K562 (cell line): ENCODE measurements at regions not wholly inside any gene's neighbourhood (a gene's known extent, or its start where the extent isn't known, plus 50 kb on each side); places are given as distances from the start of the nearest gene placed in this dataset.

Source experiments
- ATAC-seq: fragments of 200-7000 bp; cut with Tn5 transposase; 3 replicates; pipeline ENCODE4 v1.9.1; 2020; ENCODE audit warnings: moderate library complexity
- BruUV-seq: library from RNA; stranded (reverse); fragments of 400-500 nt; replicated peaks from 2 replicates; lab custom pipeline; 2021; lab: Mats Ljungman, UMichigan
- CTCF ChIA-PET: fragments of 300-600 bp; formaldehyde crosslinking; extraction: SDS; loops from one replicate; lab custom pipeline; 2021; ENCODE audit warnings: low intra/inter-chr PET ratio; lab: Yijun Ruan, JAX
- POLR2A ChIA-PET: fragments of 300-600, 350-650 bp; sonication (Branson Sonifier 250); formaldehyde crosslinking; extraction: SDS; loops from one replicate; lab custom pipeline; 2021; ENCODE audit warnings: antibody characterized with exemption, inconsistent platforms; lab: Yijun Ruan, JAX
- DNase-seq, 4 experiments: peaks; one replicate each; pipeline versions ENCODE4 v3.0.0 to v3.0.0-alpha.2; 2011 to 2018; ENCODE audit warnings: low spot score in 3 of 4, mixed read lengths in 3 of 4; ENCODE audit errors: extremely low read depth in 1 of 4
- FAIRE-seq: peaks from 2 replicates; lab custom pipeline; 2011; peaks lifted over from hg19 to GRCh38; lab: Jason Lieb, UNC
- H2AFZ ChIP-seq: 2 replicates; pipeline ENCODE4 v1.6.0; 2011; ENCODE audit warnings: low read depth, low read length, control low read depth, inconsistent platforms
- H3K27ac ChIP-seq: fragments of 200-600 bp; 3 replicates; pipeline ENCODE4 v1.8.0; 2011; ENCODE audit warnings: low read depth, mild to moderate bottlenecking, control low read depth, inconsistent platforms, low read length, moderate library complexity, mixed read lengths; ENCODE audit errors: extremely low read depth
- H3K27me3 ChIP-seq, 2 experiments: fragments of 300-600 bp in 1 of 2; 2 replicates in 1 of 2; 3 replicates in 1 of 2; pipeline versions ENCODE4 v1.6.0 to v1.8.0; 2011; ENCODE audit warnings: inconsistent platforms in 2 of 2, low read length in 2 of 2, mild to moderate bottlenecking in 1 of 2, mixed read lengths in 1 of 2, moderate library complexity in 1 of 2; ENCODE audit not compliant: control insufficient read depth in 2 of 2, insufficient read depth in 2 of 2
- H3K36me3 ChIP-seq: fragments of 300-600 bp; 3 replicates; pipeline ENCODE4 v1.8.0; 2011; ENCODE audit warnings: mild to moderate bottlenecking, low read length, inconsistent platforms; ENCODE audit not compliant: control insufficient read depth, insufficient read depth
- H3K4me1 ChIP-seq, 2 experiments: fragments of 200-600 bp in 1 of 2; replicated peaks in 1 of 2; 2 replicates in 1 of 2; 3 replicates in 1 of 2; pipeline versions ENCODE4 v1.5.1 to v1.8.0; 2011; ENCODE audit warnings: inconsistent platforms in 2 of 2, low read length in 2 of 2, mild to moderate bottlenecking in 1 of 2, mixed read lengths in 1 of 2, moderate library complexity in 1 of 2; ENCODE audit not compliant: control insufficient read depth in 2 of 2, insufficient read depth in 2 of 2
- H3K4me2 ChIP-seq: 2 replicates; pipeline ENCODE4 v1.6.1; 2011; ENCODE audit warnings: low read length, control low read depth, inconsistent platforms, mixed read lengths; ENCODE audit not compliant: insufficient read depth
- H3K4me3 ChIP-seq: fragments of 200-600 bp; sonication (generic), shearing (Covaris generic); 2 replicates; pipeline ENCODE4 v1.5.1; 2016; ENCODE audit warnings: control low read depth, inconsistent platforms
- H3K79me2 ChIP-seq: fragments of 200-600 bp; 3 replicates; pipeline ENCODE4 v1.8.0; 2011; ENCODE audit warnings: low read length, inconsistent platforms; ENCODE audit not compliant: control insufficient read depth, insufficient read depth
- H3K9ac ChIP-seq, 2 experiments: 2 replicates each; pipeline versions ENCODE4 v1.6.0 to v1.6.1; 2011; ENCODE audit warnings: low read depth in 2 of 2, low read length in 2 of 2, control low read depth in 1 of 2, inconsistent platforms in 1 of 2, mild to moderate bottlenecking in 1 of 2, mixed read lengths in 1 of 2; ENCODE audit not compliant: insufficient read depth in 1 of 2
- H3K9me1 ChIP-seq: one replicate; pipeline ENCODE4 v1.6.0; 2011; ENCODE audit warnings: inconsistent platforms, mild to moderate bottlenecking, low read length, moderate library complexity; ENCODE audit not compliant: control insufficient read depth, insufficient read depth
- H3K9me3 ChIP-seq: replicated peaks from 2 replicates; pipeline ENCODE4 v1.5.1; 2011; ENCODE audit warnings: low read depth, low read length, inconsistent platforms; ENCODE audit not compliant: control insufficient read depth, insufficient read depth
- H4K20me1 ChIP-seq: replicated peaks from 2 replicates; pipeline ENCODE4 v1.6.1; 2011; ENCODE audit warnings: low read length, inconsistent platforms, mixed read lengths; ENCODE audit not compliant: control insufficient read depth, insufficient read depth
- FOXK1 ChIP-seq: sonication (generic); formaldehyde crosslinking; IDR thresholded peaks from 2 replicates; pipeline ENCODE4 v1.8.0; 2022; ENCODE audit warnings: missing genetic modification reagents, mild to moderate bottlenecking, borderline replicate concordance
- GABPB2 ChIP-seq: fragments of 250-450 bp; sonication (Bioruptor Pico); conservative IDR thresholded peaks from 2 replicates; pipeline ENCODE4 v1.5.1; 2021; ENCODE audit warnings: mild to moderate bottlenecking
- HNRNPUL1 ChIP-seq: fragments of 200-400 bp; formaldehyde crosslinking; IDR thresholded peaks from 2 replicates; pipeline ENCODE4 v1.6.1; 2017; ENCODE audit warnings: low read length
- NFYB ChIP-seq: IDR thresholded peaks from 2 replicates; pipeline ENCODE4 v1.6.1; 2011; ENCODE audit warnings: mild to moderate bottlenecking, moderate library complexity; ENCODE audit not compliant: insufficient read length; ENCODE audit errors: extremely low read depth
- ZNF3 ChIP-seq: fragments of 250-450 bp; sonication (Bioruptor Pico); IDR thresholded peaks from 2 replicates; pipeline ENCODE4 v1.5.0; 2021; ENCODE audit warnings: mild to moderate bottlenecking, moderate library complexity
- ZNF584 ChIP-seq: fragments of 200-800 bp; sonication (Bioruptor generic); IDR thresholded peaks from 2 replicates; pipeline ENCODE4 v1.6.1; 2016; ENCODE audit warnings: low read depth, mild to moderate bottlenecking, missing genetic modification characterization, missing compliant biosample characterization
- ZNF785 ChIP-seq: fragments of 250-450 bp; sonication (Bioruptor Pico); IDR thresholded peaks from 2 replicates; pipeline ENCODE4 v1.4.0; 2020; ENCODE audit warnings: mild to moderate bottlenecking
- WGBS: fragments of 100-300 bp; shearing (Covaris generic); methylation state at CpG from one replicate; pipeline ENCODE4 v1.1.6; 2016; ENCODE audit warnings: low coverage, mixed read lengths; ENCODE audit not compliant: insufficient coverage; ENCODE audit errors: missing lambda C conversion rate; 5-methylcytosine and 5-hydroxymethylcytosine counted together
- in situ Hi-C: fragments of 300-500 bp; cut with MboI; formaldehyde crosslinking; loops from 4 replicates; pipeline ENCODE4 v1.15.0; 2018; ENCODE audit warnings: inconsistent platforms, mixed read lengths
- intact Hi-C: fragments of 100-400 bp; cut with micrococcal nuclease; formaldehyde crosslinking; loops from 2 replicates; pipeline ENCODE4 v1.14.2; 2022
- TF ChIP-seq, protein P1 (sequence below): sonication (generic); IDR thresholded peaks from 2 replicates; pipeline ENCODE4 v1.6.1; 2016
- TF ChIP-seq, protein P2 (sequence below): fragments of 250-450 bp; sonication (Bioruptor Pico); IDR thresholded peaks from 2 replicates; pipeline ENCODE4 v1.4.0; 2020

GRCh38 chr4:14529653-14530052 is 472.6 kb upstream of the CPEB2 start:
- Histone ChIP-seq H3K9ac (no peak overlapping the region), H3K4me1 (no peaks in the 10 kb centered on the region), H3K9me1 (no peaks in the 10 kb centered on the region), H4K20me1 (no peaks in the 10 kb centered on the region), H3K27me3 (no peaks in the 10 kb centered on the region), H3K36me3 (no peaks in the 10 kb centered on the region)
- CTCF ChIA-PET = no interaction called here
- no TSS peak for BruUV-seq
- intact Hi-C loops = no loop called here
- TF ChIP-seq, protein P1, sequence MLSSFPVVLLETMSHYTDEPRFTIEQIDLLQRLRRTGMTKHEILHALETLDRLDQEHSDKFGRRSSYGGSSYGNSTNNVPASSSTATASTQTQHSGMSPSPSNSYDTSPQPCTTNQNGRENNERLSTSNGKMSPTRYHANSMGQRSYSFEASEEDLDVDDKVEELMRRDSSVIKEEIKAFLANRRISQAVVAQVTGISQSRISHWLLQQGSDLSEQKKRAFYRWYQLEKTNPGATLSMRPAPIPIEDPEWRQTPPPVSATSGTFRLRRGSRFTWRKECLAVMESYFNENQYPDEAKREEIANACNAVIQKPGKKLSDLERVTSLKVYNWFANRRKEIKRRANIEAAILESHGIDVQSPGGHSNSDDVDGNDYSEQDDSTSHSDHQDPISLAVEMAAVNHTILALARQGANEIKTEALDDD = no peak
- TF ChIP-seq ZNF584 (CRISPR knock-in tag) (no peak), HNRNPUL1 (no peak), ZNF785 (CRISPR knock-in tag) (no peak), FOXK1 (no peak), ZNF3 (CRISPR knock-in tag) (no peak)
- TF ChIP-seq, all 486 proteins: peak for 0
- no peak overlapping the region for H2AFZ ChIP-seq
- no peak for DNase-seq
- H3K4me3 ChIP-seq = no peak overlapping the region
- ATAC-seq = no peak
- in situ Hi-C loops = no loop called here
- no peak overlapping the region for H3K27ac ChIP-seq
- no peak overlapping the region for H3K4me2 ChIP-seq
- POLR2A ChIA-PET = no interaction called here
- no peaks in the 10 kb centered on the region for H3K79me2 ChIP-seq
- no peak for FAIRE-seq
- H3K9me3 ChIP-seq = no peaks in the 10 kb centered on the region
- 2% methylated on average over 4 of the region's 4 CpGs for WGBS

GRCh38 chr4:14532436-14532835 is 469.8 kb upstream of the CPEB2 start:
- POLR2A ChIA-PET = no interaction called here
- no peaks in the 10 kb centered on the region for H3K9me1 ChIP-seq
- TF ChIP-seq GABPB2 (CRISPR knock-in tag) (no peak), NFYB (no peak)
- TF ChIP-seq, protein P2, sequence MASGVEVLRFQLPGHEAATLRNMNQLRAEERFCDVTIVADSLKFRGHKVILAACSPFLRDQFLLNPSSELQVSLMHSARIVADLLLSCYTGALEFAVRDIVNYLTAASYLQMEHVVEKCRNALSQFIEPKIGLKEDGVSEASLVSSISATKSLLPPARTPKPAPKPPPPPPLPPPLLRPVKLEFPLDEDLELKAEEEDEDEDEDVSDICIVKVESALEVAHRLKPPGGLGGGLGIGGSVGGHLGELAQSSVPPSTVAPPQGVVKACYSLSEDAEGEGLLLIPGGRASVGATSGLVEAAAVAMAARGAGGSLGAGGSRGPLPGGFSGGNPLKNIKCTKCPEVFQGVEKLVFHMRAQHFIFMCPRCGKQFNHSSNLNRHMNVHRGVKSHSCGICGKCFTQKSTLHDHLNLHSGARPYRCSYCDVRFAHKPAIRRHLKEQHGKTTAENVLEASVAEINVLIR (CRISPR knock-in tag) = no peak

More at GRCh38 chr4:14532436-14532835, 469.8 kb upstream of the CPEB2 start:
- no peak for DNase-seq
- Histone ChIP-seq H2AFZ (no peak overlapping the region), H3K9me3 (no peaks in the 10 kb centered on the region), H3K4me2 (no peak overlapping the region), H3K4me3 (no peak overlapping the region), H3K9ac (no peak overlapping the region), H3K27me3 (no peaks in the 10 kb centered on the region), H3K79me2 (no peaks in the 10 kb centered on the region), H3K4me1 (no peaks in the 10 kb centered on the region), H3K27ac (no peak overlapping the region), H4K20me1 (no peaks in the 10 kb centered on the region), H3K36me3 (no peaks in the 10 kb centered on the region)
- intact Hi-C loops (no loop called here), in situ Hi-C loops (no loop called here)
- ATAC-seq = no peak
- no peak for FAIRE-seq
- no TSS peak for BruUV-seq
- CTCF ChIA-PET = no interaction called here
